PFSK-1 (cell line): ENCODE measurements at regions not wholly inside any gene's neighbourhood (a gene's known extent, or its start where the extent isn't known, plus 50 kb on each side); places are given as distances from the start of the nearest gene placed in this dataset.

Experiments
- REST ChIP-seq, 2 experiments: IDR thresholded peaks; 2 replicates each; pipeline versions ENCODE4 v1.6.1 to v1.8.0; 2011 to 2012; ENCODE audit warnings: low read depth in 2 of 2, low read length in 2 of 2, control low read depth in 1 of 2, inconsistent platforms in 1 of 2, mild to moderate bottlenecking in 1 of 2, moderate library complexity in 1 of 2; ENCODE audit not compliant: insufficient read depth in 1 of 2
- TAF1 ChIP-seq: IDR thresholded peaks from 2 replicates; pipeline ENCODE4 v1.6.1; 2012; ENCODE audit warnings: low read length, control low read depth, borderline replicate concordance; ENCODE audit not compliant: insufficient read depth

GRCh38 chr21:28250946-28251345, 741.7 kb downstream of the LTN1 start:
- TF ChIP-seq TAF1 (no peak), REST (IDR thresholded peaks at IDR 0.05; ENCODE audit: insufficient read depth in 1 of 2, low read depth in 2 of 2, low read length in 2 of 2) (no peak)
